CD14-positive monocyte (primary cell): ENCODE measurements at regions not wholly inside any gene's neighbourhood (a gene's known extent, or its start where the extent isn't known, plus 50 kb on each side); places are given as distances from the start of the nearest gene placed in this dataset.

ENCODE experiments used
- DNase-seq, 3 donors: peaks; one replicate each; pipeline ENCODE4 v3.0.0-alpha.2; 2011 to 2022
- H2AFZ ChIP-seq: 2 replicates; pipeline ENCODE4 v1.6.0; 2012; ENCODE audit warnings: mild to moderate bottlenecking, low read depth, low read length, inconsistent platforms; ENCODE audit not compliant: insufficient read depth, poor library complexity, severe bottlenecking
- H3K27ac ChIP-seq, 2 donors: 1 replicate in 1 of 2; 2 replicates in 1 of 2; pipeline ENCODE4 v1.5.1; 2012 to 2013; ENCODE audit warnings: low read length in 2 of 2, control low read depth in 1 of 2, inconsistent platforms in 1 of 2, low read depth in 1 of 2, mild to moderate bottlenecking in 1 of 2
- H3K27me3 ChIP-seq, 2 donors: one replicate each; pipeline versions ENCODE4 v1.6.0 to v1.6.1; 2011 to 2013; ENCODE audit warnings: low read length in 2 of 2; ENCODE audit not compliant: control insufficient read depth in 2 of 2, insufficient read depth in 2 of 2
- H3K36me3 ChIP-seq, 2 donors: replicated peaks in 1 of 2; 1 replicate in 1 of 2; 2 replicates in 1 of 2; pipeline versions ENCODE4 v1.5.1 to v1.6.1; 2012 to 2013; ENCODE audit warnings: low read length in 2 of 2, control low read depth in 1 of 2, inconsistent platforms in 1 of 2, mild to moderate bottlenecking in 1 of 2; ENCODE audit not compliant: insufficient read depth in 2 of 2, control insufficient read depth in 1 of 2
- H3K4me1 ChIP-seq, 2 donors: 1 replicate in 1 of 2; 2 replicates in 1 of 2; pipeline versions ENCODE4 v1.5.1 to v1.6.1; 2012 to 2013; ENCODE audit warnings: low read length in 2 of 2, control low read depth in 1 of 2, inconsistent platforms in 1 of 2, mild to moderate bottlenecking in 1 of 2, moderate library complexity in 1 of 2; ENCODE audit not compliant: insufficient read depth in 2 of 2, control insufficient read depth in 1 of 2
- H3K4me2 ChIP-seq: replicated peaks from 2 replicates; pipeline ENCODE3; 2012; ENCODE audit warnings: low read length, moderate library complexity, mild to moderate bottlenecking; ENCODE audit not compliant: poor library complexity, severe bottlenecking; ENCODE audit errors: extremely low read depth
- H3K4me3 ChIP-seq, 3 experiments: fragments of 200-600 bp in 1 of 3; sonication (generic) in 1 of 3; replicated peaks in 1 of 3; 1 replicate in 2 of 3; 2 replicates in 1 of 3; pipeline ENCODE4 v1.5.1; 2011 to 2013; ENCODE audit warnings: low read length in 3 of 3, mild to moderate bottlenecking in 3 of 3, control low read depth in 2 of 3, low read depth in 2 of 3, inconsistent platforms in 1 of 3, moderate library complexity in 1 of 3
- H3K79me2 ChIP-seq: 2 replicates; pipeline ENCODE4 v1.6.0; 2012; ENCODE audit warnings: mild to moderate bottlenecking, control low read depth, inconsistent platforms, low read length, moderate library complexity; ENCODE audit not compliant: insufficient read depth
- H3K9ac ChIP-seq: 2 replicates; pipeline ENCODE4 v1.6.0; 2017; ENCODE audit warnings: low read length, mild to moderate bottlenecking; ENCODE audit not compliant: insufficient read depth, poor library complexity, severe bottlenecking
- H3K9me3 ChIP-seq, 2 donors: replicated peaks in 1 of 2; 1 replicate in 1 of 2; 2 replicates in 1 of 2; pipeline versions ENCODE4 v1.5.1 to v1.6.1; 2012 to 2013; ENCODE audit warnings: low read length in 2 of 2, control low read depth in 1 of 2; ENCODE audit not compliant: control insufficient read depth in 1 of 2, insufficient read depth in 1 of 2
- H4K20me1 ChIP-seq: 2 replicates; pipeline ENCODE4 v1.6.0; 2012; ENCODE audit warnings: mild to moderate bottlenecking, low read length, control low read depth, moderate library complexity; ENCODE audit not compliant: insufficient read depth
- H3K27ac Mint-ChIP-seq, 7 donors: one replicate each; pipeline ENCODE4 v1.8.0; 2020; ENCODE audit warnings: mild to moderate bottlenecking in 7 of 7, mixed read lengths in 7 of 7, moderate library complexity in 6 of 7, inconsistent platforms in 2 of 7
- H3K27me3 Mint-ChIP-seq, 3 donors: one replicate each; pipeline ENCODE4 v1.8.0; 2021 to 2022; ENCODE audit warnings: low read depth in 3 of 3, mild to moderate bottlenecking in 3 of 3, mixed read lengths in 3 of 3, moderate library complexity in 3 of 3, inconsistent platforms in 1 of 3
- H3K36me3 Mint-ChIP-seq, 2 donors: one replicate each; pipeline ENCODE4 v1.8.0; 2020; ENCODE audit warnings: mixed read lengths in 2 of 2, inconsistent platforms in 1 of 2, mild to moderate bottlenecking in 1 of 2
- H3K4me1 Mint-ChIP-seq: one replicate; pipeline ENCODE4 v1.8.0; 2020; ENCODE audit warnings: mild to moderate bottlenecking, mixed read lengths
- H3K4me3 Mint-ChIP-seq, 2 donors: one replicate each; pipeline ENCODE4 v1.8.0; 2020; ENCODE audit warnings: mild to moderate bottlenecking in 2 of 2, mixed read lengths in 2 of 2, moderate library complexity in 1 of 2
- H3K9me3 Mint-ChIP-seq, 7 donors: one replicate each; pipeline ENCODE4 v1.8.0; 2020 to 2022; ENCODE audit warnings: mixed read lengths in 7 of 7, mild to moderate bottlenecking in 6 of 7, moderate library complexity in 6 of 7, inconsistent platforms in 2 of 7
- CTCF ChIP-seq: fragments of 200-600 bp; IDR thresholded peaks from one replicate; pipeline ENCODE4 v1.8.0; 2022; ENCODE audit warnings: antibody characterized with exemption, mild to moderate bottlenecking
- WGBS: methylation state at CpG from one replicate; pipeline ENCODE4 v1.1.5; 2013; ENCODE audit warnings: missing lambda C conversion rate; ENCODE audit not compliant: insufficient coverage; 5-methylcytosine and 5-hydroxymethylcytosine counted together
- intact Hi-C, 2 donors: fragments of 100-400 bp; cut with micrococcal nuclease; formaldehyde crosslinking; loops; one replicate each; pipeline versions ENCODE4 v1.15.0 to v1.15.1; 2023

- Mint-ChIP-seq H3K36me3 (no peaks in the 10 kb centered on the region), H3K27me3 (peaks cover 0 to 2% (median 0%) of the 10 kb centered on the region in 3 donors), H3K27ac (no peak overlapping the region), H3K4me1 (no peaks in the 10 kb centered on the region), H3K4me3 (no peak overlapping the region), H3K9me3 (peaks cover 0 to 9% (median 3%) of the 10 kb centered on the region in 7 donors)
- intact Hi-C loops, result no loop called here
- Histone ChIP-seq H4K20me1 (no peaks in the 10 kb centered on the region), H3K27me3 (no peaks in the 10 kb centered on the region), H3K36me3 (no peaks in the 10 kb centered on the region), H3K9me3 (no peaks in the 10 kb centered on the region), H3K4me1 (no peaks in the 10 kb centered on the region), H3K79me2 (no peaks in the 10 kb centered on the region), H3K27ac (no peak overlapping the region), H3K4me2 (no peak overlapping the region), H3K4me3 (no peak overlapping the region), H3K9ac (no peak overlapping the region), H2AFZ (no peak overlapping the region)
- TF ChIP-seq CTCF, result no peak
- DNase-seq, result no peak
- 82% methylated on average over 4 of the region's 4 CpGs for WGBS
Observed at GRCh38 chr1:237998581-237998980, 107.9 kb upstream of the ZP4 start.

GRCh38 chr1:237983496-237983895 lies 92.8 kb upstream of the ZP4 start:
- WGBS, result 80% methylated on average over 1 of the region's 2 CpGs
- no peaks in the 10 kb centered on the region for H3K36me3 Mint-ChIP-seq

More at GRCh38 chr1:237983496-237983895, 92.8 kb upstream of the ZP4 start:
- Histone ChIP-seq H3K4me1 (peaks cover 0 to 8% of the 10 kb centered on the region in 2 donors), H3K36me3 (no peaks in the 10 kb centered on the region), H3K27ac (no peak overlapping the region), H3K27me3 (no peaks in the 10 kb centered on the region), H3K4me2 (no peak overlapping the region), H3K9me3 (no peaks in the 10 kb centered on the region), H3K79me2 (no peaks in the 10 kb centered on the region), H4K20me1 (no peaks in the 10 kb centered on the region), H2AFZ (no peak overlapping the region), H3K4me3 (no peak overlapping the region), H3K9ac (no peak overlapping the region)
- intact Hi-C loops, result no loop called here
- DNase-seq, result no peak
- no peak overlapping the region for H3K27ac Mint-ChIP-seq
- H3K27me3 Mint-ChIP-seq, result no peaks in the 10 kb centered on the region
- TF ChIP-seq CTCF, result no peak
- H3K9me3 Mint-ChIP-seq, result peaks cover 0 to 5% (median 0%) of the 10 kb centered on the region in 7 donors
- H3K4me3 Mint-ChIP-seq, result no peak overlapping the region
- H3K4me1 Mint-ChIP-seq, result peaks cover 12% of the 10 kb centered on the region
